ENCODE measurements at regions not wholly inside any gene's neighbourhood (a gene's known extent, or its start where the extent isn't known, plus 50 kb on each side); places are given as distances from the start of the nearest gene placed in this dataset.
"Not testable (repeated sequence)": the region's sequence is repeated elsewhere in the genome, so short reads cannot be mapped to it uniquely, and the experiment has no call there.

- no peaks in the 10 kb centered on the region for H3K9me3 ChIP-seq (ENCODE audit: insufficient read depth, low read depth, low read length)
- no peak overlapping the region for H3K4me3 ChIP-seq (ENCODE audit: low read length)
- no peak overlapping the region for H3K27ac ChIP-seq (ENCODE audit: low read length)
- no peaks in the 10 kb centered on the region for H3K4me1 ChIP-seq (ENCODE audit: insufficient read depth, low read length)
- no peaks in the 10 kb centered on the region for H3K36me3 ChIP-seq (ENCODE audit: insufficient read depth, low read depth, low read length)
- H3K9ac ChIP-seq (ENCODE audit: low read depth, low read length): no peak overlapping the region
- no peaks in the 10 kb centered on the region for H3K27me3 ChIP-seq (ENCODE audit: insufficient read depth, low read length)
These were observed 765.9 kb downstream of the BCKDHB start for GRCh38 chr6:80872199-80872950.

- no peaks in the 10 kb centered on the region for H3K27me3 ChIP-seq (ENCODE audit: insufficient read depth, low read length)
- no peak overlapping the region for H3K27ac ChIP-seq (ENCODE audit: low read length)
- no peak overlapping the region for H3K9ac ChIP-seq (ENCODE audit: low read depth, low read length)
- no peak overlapping the region for H3K4me3 ChIP-seq (ENCODE audit: low read length)
- no peaks in the 10 kb centered on the region for H3K9me3 ChIP-seq (ENCODE audit: insufficient read depth, low read depth, low read length)
- no peaks in the 10 kb centered on the region for H3K4me1 ChIP-seq (ENCODE audit: insufficient read depth, low read length)
- no peaks in the 10 kb centered on the region for H3K36me3 ChIP-seq (ENCODE audit: insufficient read depth, low read depth, low read length)
These were observed 756.3 kb downstream of the BCKDHB start for GRCh38 chr6:80862756-80863155.

GRCh38 chr6:80860107-80860506 is 753.6 kb downstream of the BCKDHB start:
- Histone ChIP-seq H3K27me3 (ENCODE audit: insufficient read depth, low read length) (no peaks in the 10 kb centered on the region), H3K9ac (ENCODE audit: low read depth, low read length) (no peak overlapping the region), H3K27ac (ENCODE audit: low read length) (no peak overlapping the region), H3K36me3 (ENCODE audit: insufficient read depth, low read depth, low read length) (no peaks in the 10 kb centered on the region), H3K4me1 (ENCODE audit: insufficient read depth, low read length) (no peaks in the 10 kb centered on the region), H3K9me3 (ENCODE audit: insufficient read depth, low read depth, low read length) (peaks cover 12% of the 10 kb centered on the region; the same call in 1 of the 2 replicates), H3K4me3 (ENCODE audit: low read length) (no peak overlapping the region)

GRCh38 chr6:80847973-80848372 is 741.5 kb downstream of the BCKDHB start:
- not testable (repeated sequence) for H3K27ac ChIP-seq (ENCODE audit: low read length); H3K36me3 ChIP-seq (ENCODE audit: insufficient read depth, low read depth, low read length); H3K4me3 ChIP-seq (ENCODE audit: low read length); H3K9ac ChIP-seq (ENCODE audit: low read depth, low read length); H3K9me3 ChIP-seq (ENCODE audit: insufficient read depth, low read depth, low read length); H3K4me1 ChIP-seq (ENCODE audit: insufficient read depth, low read length); H3K27me3 ChIP-seq (ENCODE audit: insufficient read depth, low read length)

GRCh38 chr6:80832337-80832736 is 725.9 kb downstream of the BCKDHB start:
- Histone ChIP-seq H3K9me3 (ENCODE audit: insufficient read depth, low read depth, low read length) (no peaks in the 10 kb centered on the region), H3K36me3 (ENCODE audit: insufficient read depth, low read depth, low read length) (no peaks in the 10 kb centered on the region), H3K27ac (ENCODE audit: low read length) (no peak overlapping the region), H3K4me3 (ENCODE audit: low read length) (no peak overlapping the region), H3K4me1 (ENCODE audit: insufficient read depth, low read length) (no peaks in the 10 kb centered on the region), H3K9ac (ENCODE audit: low read depth, low read length) (no peak overlapping the region), H3K27me3 (ENCODE audit: insufficient read depth, low read length) (no peaks in the 10 kb centered on the region)

- Histone ChIP-seq H3K4me3 (ENCODE audit: low read length) (no peak overlapping the region), H3K4me1 (ENCODE audit: insufficient read depth, low read length) (no peaks in the 10 kb centered on the region), H3K27me3 (ENCODE audit: insufficient read depth, low read length) (no peaks in the 10 kb centered on the region), H3K36me3 (ENCODE audit: insufficient read depth, low read depth, low read length) (no peaks in the 10 kb centered on the region), H3K9me3 (ENCODE audit: insufficient read depth, low read depth, low read length) (no peaks in the 10 kb centered on the region), H3K9ac (ENCODE audit: low read depth, low read length) (no peak overlapping the region), H3K27ac (ENCODE audit: low read length) (no peak overlapping the region)
These were observed 686.9 kb downstream of the BCKDHB start for GRCh38 chr6:80793411-80793810.

- H3K27ac ChIP-seq (ENCODE audit: low read length): no peak overlapping the region
- H3K27me3 ChIP-seq (ENCODE audit: insufficient read depth, low read length): no peaks in the 10 kb centered on the region
- H3K9ac ChIP-seq (ENCODE audit: low read depth, low read length): no peak overlapping the region
- no peak overlapping the region for H3K4me3 ChIP-seq (ENCODE audit: low read length)
- H3K36me3 ChIP-seq (ENCODE audit: insufficient read depth, low read depth, low read length): no peaks in the 10 kb centered on the region
- H3K9me3 ChIP-seq (ENCODE audit: insufficient read depth, low read depth, low read length): no peaks in the 10 kb centered on the region
- no peaks in the 10 kb centered on the region for H3K4me1 ChIP-seq (ENCODE audit: insufficient read depth, low read length)
These were observed 685.7 kb downstream of the BCKDHB start for GRCh38 chr6:80792151-80792550.

GRCh38 chr6:80789912-80790570 is 683.6 kb downstream of the BCKDHB start:
- Histone ChIP-seq H3K27ac (ENCODE audit: low read length) (no peak overlapping the region), H3K27me3 (ENCODE audit: insufficient read depth, low read length) (no peaks in the 10 kb centered on the region), H3K9ac (ENCODE audit: low read depth, low read length) (no peak overlapping the region), H3K4me3 (ENCODE audit: low read length) (no peak overlapping the region), H3K9me3 (ENCODE audit: insufficient read depth, low read depth, low read length) (no peaks in the 10 kb centered on the region), H3K4me1 (ENCODE audit: insufficient read depth, low read length) (no peaks in the 10 kb centered on the region), H3K36me3 (ENCODE audit: insufficient read depth, low read depth, low read length) (no peaks in the 10 kb centered on the region)

GRCh38 chr6:80783271-80783670 is 676.8 kb downstream of the BCKDHB start:
- not testable (repeated sequence) for H3K36me3 ChIP-seq (ENCODE audit: insufficient read depth, low read depth, low read length); H3K9ac ChIP-seq (ENCODE audit: low read depth, low read length); H3K27me3 ChIP-seq (ENCODE audit: insufficient read depth, low read length); H3K4me1 ChIP-seq (ENCODE audit: insufficient read depth, low read length); H3K27ac ChIP-seq (ENCODE audit: low read length); H3K4me3 ChIP-seq (ENCODE audit: low read length); H3K9me3 ChIP-seq (ENCODE audit: insufficient read depth, low read depth, low read length)

GRCh38 chr6:80771941-80772340 is 665.5 kb downstream of the BCKDHB start:
- Histone ChIP-seq H3K9me3 (ENCODE audit: insufficient read depth, low read depth, low read length) (no peaks in the 10 kb centered on the region), H3K9ac (ENCODE audit: low read depth, low read length) (no peak overlapping the region), H3K36me3 (ENCODE audit: insufficient read depth, low read depth, low read length) (no peaks in the 10 kb centered on the region), H3K4me1 (ENCODE audit: insufficient read depth, low read length) (no peaks in the 10 kb centered on the region; the same call in 1 of the 2 replicates), H3K27ac (ENCODE audit: low read length) (no peak overlapping the region), H3K27me3 (ENCODE audit: insufficient read depth, low read length) (no peaks in the 10 kb centered on the region), H3K4me3 (ENCODE audit: low read length) (no peak overlapping the region)

- Histone ChIP-seq H3K27ac (ENCODE audit: low read length) (no peak overlapping the region), H3K36me3 (ENCODE audit: insufficient read depth, low read depth, low read length) (no peaks in the 10 kb centered on the region), H3K4me1 (ENCODE audit: insufficient read depth, low read length) (no peaks in the 10 kb centered on the region; the same call in 1 of the 2 replicates), H3K9ac (ENCODE audit: low read depth, low read length) (no peak overlapping the region), H3K27me3 (ENCODE audit: insufficient read depth, low read length) (no peaks in the 10 kb centered on the region), H3K4me3 (ENCODE audit: low read length) (no peak overlapping the region), H3K9me3 (ENCODE audit: insufficient read depth, low read depth, low read length) (no peaks in the 10 kb centered on the region)
These were observed 662.6 kb downstream of the BCKDHB start for GRCh38 chr6:80769106-80769505.

- Histone ChIP-seq H3K36me3 (ENCODE audit: insufficient read depth, low read depth, low read length) (no peaks in the 10 kb centered on the region), H3K27me3 (ENCODE audit: insufficient read depth, low read length) (no peaks in the 10 kb centered on the region), H3K27ac (ENCODE audit: low read length) (no peak overlapping the region), H3K9me3 (ENCODE audit: insufficient read depth, low read depth, low read length) (no peaks in the 10 kb centered on the region), H3K9ac (ENCODE audit: low read depth, low read length) (no peak overlapping the region), H3K4me1 (ENCODE audit: insufficient read depth, low read length) (no peaks in the 10 kb centered on the region; the same call in 1 of the 2 replicates), H3K4me3 (ENCODE audit: low read length) (no peak overlapping the region)
These were observed 661.3 kb downstream of the BCKDHB start for GRCh38 chr6:80767808-80768207.
